Prostate gland (tissue), 2 donors: ENCODE measurements at regions not wholly inside any gene's neighbourhood (a gene's known extent, or its start where the extent isn't known, plus 50 kb on each side); places are given as distances from the start of the nearest gene placed in this dataset.

Experiments
- POLR2A ChIP-seq: fragments of 450-650 bp; IDR thresholded peaks from one replicate; pipeline ENCODE4 v1.6.1; 2016; ENCODE audit warnings: antibody characterized with exemption, mild to moderate bottlenecking
- POLR2AphosphoS5 ChIP-seq: sonication (generic); formaldehyde crosslinking; IDR thresholded peaks from one replicate; pipeline ENCODE4 v1.6.1; 2017; ENCODE audit warnings: antibody characterized with exemption
- TF ChIP-seq, protein P1 (sequence below), 4 experiments: fragments of 200-600 bp in 2 of 4; fragments of 450-650 bp in 2 of 4; sonication (generic) in 2 of 4; IDR thresholded peaks; 1 replicate in 3 of 4; 2 replicates in 1 of 4; pipeline ENCODE4 v1.5.1; 2016 to 2019; ENCODE audit warnings: antibody characterized with exemption in 4 of 4, mild to moderate bottlenecking in 2 of 4, moderate library complexity in 2 of 4

DNA sequence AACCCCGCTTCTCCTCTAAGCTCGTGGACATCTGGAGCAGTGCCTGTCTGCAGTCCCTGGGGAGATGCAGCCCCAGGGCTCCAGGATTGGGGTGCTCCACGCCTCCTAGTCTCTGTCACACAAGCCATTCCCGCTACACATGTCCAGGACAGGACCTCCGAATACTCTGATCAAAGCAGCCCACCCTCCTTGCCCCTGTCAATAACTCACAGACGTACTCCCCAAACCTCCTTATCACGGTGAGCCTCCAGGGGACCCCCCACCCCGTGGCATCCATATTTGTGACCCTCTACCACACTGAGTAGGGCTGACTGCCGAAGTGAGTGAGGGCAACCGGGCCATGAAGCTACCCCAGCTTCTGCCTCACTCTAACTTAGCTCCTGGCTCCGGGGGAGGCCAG is 727.7 kb downstream of the GALR1 start:
- TF ChIP-seq, protein P1, sequence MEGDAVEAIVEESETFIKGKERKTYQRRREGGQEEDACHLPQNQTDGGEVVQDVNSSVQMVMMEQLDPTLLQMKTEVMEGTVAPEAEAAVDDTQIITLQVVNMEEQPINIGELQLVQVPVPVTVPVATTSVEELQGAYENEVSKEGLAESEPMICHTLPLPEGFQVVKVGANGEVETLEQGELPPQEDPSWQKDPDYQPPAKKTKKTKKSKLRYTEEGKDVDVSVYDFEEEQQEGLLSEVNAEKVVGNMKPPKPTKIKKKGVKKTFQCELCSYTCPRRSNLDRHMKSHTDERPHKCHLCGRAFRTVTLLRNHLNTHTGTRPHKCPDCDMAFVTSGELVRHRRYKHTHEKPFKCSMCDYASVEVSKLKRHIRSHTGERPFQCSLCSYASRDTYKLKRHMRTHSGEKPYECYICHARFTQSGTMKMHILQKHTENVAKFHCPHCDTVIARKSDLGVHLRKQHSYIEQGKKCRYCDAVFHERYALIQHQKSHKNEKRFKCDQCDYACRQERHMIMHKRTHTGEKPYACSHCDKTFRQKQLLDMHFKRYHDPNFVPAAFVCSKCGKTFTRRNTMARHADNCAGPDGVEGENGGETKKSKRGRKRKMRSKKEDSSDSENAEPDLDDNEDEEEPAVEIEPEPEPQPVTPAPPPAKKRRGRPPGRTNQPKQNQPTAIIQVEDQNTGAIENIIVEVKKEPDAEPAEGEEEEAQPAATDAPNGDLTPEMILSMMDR (IDR thresholded peaks at IDR 0.05), result no peak
- TF ChIP-seq POLR2A, result no peak
- no peak for TF ChIP-seq POLR2AphosphoS5
